ENCODE measurements at regions not wholly inside any gene's neighbourhood (a gene's known extent, or its start where the extent isn't known, plus 50 kb on each side); places are given as distances from the start of the nearest gene placed in this dataset.

DNA sequence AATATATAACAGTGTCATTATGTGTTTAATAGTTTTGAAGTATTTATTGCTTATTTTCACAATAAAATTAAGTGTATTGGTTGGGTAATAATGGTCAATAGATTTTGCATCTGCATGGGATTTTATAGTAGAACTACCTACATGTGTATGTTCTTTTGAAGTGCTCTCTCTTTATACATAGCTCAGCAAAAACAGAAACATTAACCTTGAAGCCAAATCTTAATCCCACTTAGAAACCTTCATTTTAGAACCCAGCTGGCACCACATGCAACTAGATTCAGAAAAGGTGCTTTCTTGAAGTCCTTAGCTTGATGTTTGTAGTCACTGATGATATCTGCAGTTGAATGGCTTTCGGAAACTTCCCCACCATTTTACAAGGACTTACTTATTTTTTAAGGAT, 146.9 kb upstream of the IL12A start:
- no peaks in the 10 kb centered on the region for H3K27me3 ChIP-seq (ENCODE audit: insufficient read depth, low read length)
- no TSS peak for BruUV-seq (replicated peaks)

More for the DNA sequence above, 146.9 kb upstream of the IL12A start:
- H2AFZ ChIP-seq (ENCODE audit: low read depth, low read length, poor library complexity, severe bottlenecking): no peak overlapping the region
- RAD21 ChIA-PET (ENCODE audit: low non-redundant PET in 1 of 2, low total read pairs in 2 of 2, uncharacterized antibody in 2 of 2, unreplicated experiment in 2 of 2): no interaction called here
- peaks cover 5 to 7% of the 10 kb centered on the region in 2 experiments; a peak in 3 of 4 replicates for H3K4me1 ChIP-seq (ENCODE audit: control insufficient read depth in 1 of 2, insufficient read depth in 2 of 2, low read length in 2 of 2)
- TF ChIP-seq ZNF274 (IDR thresholded peaks at IDR 0.05; ENCODE audit: low read depth, low read length): no peak
- no peak for TF ChIP-seq EZH2phosphoT487 (IDR thresholded peaks at IDR 0.05; ENCODE audit: borderline replicate concordance)
- no peak for TF ChIP-seq ZBTB33 (IDR thresholded peaks at IDR 0.05; ENCODE audit: extremely low read depth, insufficient replicate concordance, low read length)
- no peak for TF ChIP-seq YY1 (IDR thresholded peaks at IDR 0.05; ENCODE audit: extremely low read depth, insufficient replicate concordance, low read depth, low read length)
- no peak for TF ChIP-seq SRF (IDR thresholded peaks at IDR 0.05; ENCODE audit: low read depth)
- no peak for TF ChIP-seq TCF7L2 (IDR thresholded peaks at IDR 0.05; ENCODE audit: borderline replicate concordance, extremely low read depth, insufficient read depth, insufficient read length)
- no peak for TF ChIP-seq FOSL1 (IDR thresholded peaks at IDR 0.05; ENCODE audit: low read depth)
- no peak for TF ChIP-seq CTCF (IDR thresholded peaks at IDR 0.05 in 2 of 3, conservative IDR thresholded peaks at IDR 0.05 in 1 of 3; ENCODE audit: borderline replicate concordance in 1 of 3, insufficient read depth in 1 of 3, low read depth in 2 of 3, low read length in 2 of 3)
- no peak for TF ChIP-seq EZH2 (IDR thresholded peaks at IDR 0.05)
- TF ChIP-seq EGR1 (IDR thresholded peaks at IDR 0.05; ENCODE audit: low read depth): no peak
- TF ChIP-seq POLR2AphosphoS5 (IDR thresholded peaks at IDR 0.05; ENCODE audit: low read depth, low read length): no peak
- no peak for TF ChIP-seq SIN3A (IDR thresholded peaks at IDR 0.05; ENCODE audit: low read depth)
- no peak for TF ChIP-seq CBX3 (IDR thresholded peaks at IDR 0.05; ENCODE audit: low read depth)
- TF ChIP-seq ELF1 (IDR thresholded peaks at IDR 0.05; ENCODE audit: borderline replicate concordance, low read depth): no peak
- no peak for TF ChIP-seq RAD21 (IDR thresholded peaks at IDR 0.05; ENCODE audit: low read depth)
- TF ChIP-seq ZFX (IDR thresholded peaks at IDR 0.05): no peak
- CTCF ChIA-PET: no interaction called here
- no peaks in the 10 kb centered on the region for H3K9me3 ChIP-seq (ENCODE audit: control insufficient read depth in 1 of 2, insufficient read depth in 1 of 2, low read depth in 1 of 2, low read length in 2 of 2)
- intact Hi-C loops (cut with micrococcal nuclease): no loop called here
- H3K36me3 ChIP-seq (ENCODE audit: control insufficient read depth in 1 of 2, insufficient read depth in 2 of 2, low read length in 2 of 2): no peaks in the 10 kb centered on the region
- H3K79me2 ChIP-seq (ENCODE audit: insufficient read depth, low read length): no peaks in the 10 kb centered on the region; the same call in 1 of the 2 replicates
- H3K9me2 ChIP-seq (ENCODE audit: insufficient read depth): no peaks in the 10 kb centered on the region
- no peak overlapping the region for H3K4me3 ChIP-seq (replicated peaks in 1 of 2; ENCODE audit: low read depth in 1 of 2, low read length in 2 of 2)
- DNase-seq (ENCODE audit: low read depth, low spot score) (no peak), ATAC-seq (no peak)
- no peak overlapping the region for H3K9ac ChIP-seq (ENCODE audit: low read length)
- no peak overlapping the region for H3K27ac ChIP-seq (ENCODE audit: low read depth, low read length)
- H4K20me1 ChIP-seq (ENCODE audit: insufficient read depth): no peaks in the 10 kb centered on the region
- H3K4me2 ChIP-seq (ENCODE audit: low read length): no peak overlapping the region
- POLR2A ChIA-PET: no interaction called here

Data from HCT116 (cell line).